K562 (cell line): ENCODE measurements at regions not wholly inside any gene's neighbourhood (a gene's known extent, or its start where the extent isn't known, plus 50 kb on each side); places are given as distances from the start of the nearest gene placed in this dataset.

Experiments used
- ATAC-seq: fragments of 200-7000 bp; cut with Tn5 transposase; 3 replicates; pipeline ENCODE4 v1.9.1; 2020; ENCODE audit warnings: moderate library complexity
- BruUV-seq: library from RNA; stranded (reverse); fragments of 400-500 nt; replicated peaks from 2 replicates; lab custom pipeline; 2021; lab: Mats Ljungman, UMichigan
- CTCF ChIA-PET: fragments of 300-600 bp; formaldehyde crosslinking; extraction: SDS; loops from one replicate; lab custom pipeline; 2021; ENCODE audit warnings: low intra/inter-chr PET ratio; lab: Yijun Ruan, JAX
- POLR2A ChIA-PET: fragments of 300-600, 350-650 bp; sonication (Branson Sonifier 250); formaldehyde crosslinking; extraction: SDS; loops from one replicate; lab custom pipeline; 2021; ENCODE audit warnings: antibody characterized with exemption, inconsistent platforms; lab: Yijun Ruan, JAX
- DNase-seq, 4 experiments: peaks; one replicate each; pipeline versions ENCODE4 v3.0.0 to v3.0.0-alpha.2; 2011 to 2018; ENCODE audit warnings: low spot score in 3 of 4, mixed read lengths in 3 of 4; ENCODE audit errors: extremely low read depth in 1 of 4
- FAIRE-seq: peaks from 2 replicates; lab custom pipeline; 2011; peaks lifted over from hg19 to GRCh38; lab: Jason Lieb, UNC
- H2AFZ ChIP-seq: 2 replicates; pipeline ENCODE4 v1.6.0; 2011; ENCODE audit warnings: low read depth, low read length, control low read depth, inconsistent platforms
- H3K27ac ChIP-seq: fragments of 200-600 bp; 3 replicates; pipeline ENCODE4 v1.8.0; 2011; ENCODE audit warnings: low read depth, mild to moderate bottlenecking, control low read depth, inconsistent platforms, low read length, moderate library complexity, mixed read lengths; ENCODE audit errors: extremely low read depth
- H3K27me3 ChIP-seq, 2 experiments: fragments of 300-600 bp in 1 of 2; 2 replicates in 1 of 2; 3 replicates in 1 of 2; pipeline versions ENCODE4 v1.6.0 to v1.8.0; 2011; ENCODE audit warnings: inconsistent platforms in 2 of 2, low read length in 2 of 2, mild to moderate bottlenecking in 1 of 2, mixed read lengths in 1 of 2, moderate library complexity in 1 of 2; ENCODE audit not compliant: control insufficient read depth in 2 of 2, insufficient read depth in 2 of 2
- H3K36me3 ChIP-seq: fragments of 300-600 bp; 3 replicates; pipeline ENCODE4 v1.8.0; 2011; ENCODE audit warnings: mild to moderate bottlenecking, low read length, inconsistent platforms; ENCODE audit not compliant: control insufficient read depth, insufficient read depth
- H3K4me1 ChIP-seq, 2 experiments: fragments of 200-600 bp in 1 of 2; replicated peaks in 1 of 2; 2 replicates in 1 of 2; 3 replicates in 1 of 2; pipeline versions ENCODE4 v1.5.1 to v1.8.0; 2011; ENCODE audit warnings: inconsistent platforms in 2 of 2, low read length in 2 of 2, mild to moderate bottlenecking in 1 of 2, mixed read lengths in 1 of 2, moderate library complexity in 1 of 2; ENCODE audit not compliant: control insufficient read depth in 2 of 2, insufficient read depth in 2 of 2
- H3K4me2 ChIP-seq: 2 replicates; pipeline ENCODE4 v1.6.1; 2011; ENCODE audit warnings: low read length, control low read depth, inconsistent platforms, mixed read lengths; ENCODE audit not compliant: insufficient read depth
- H3K4me3 ChIP-seq: fragments of 200-600 bp; sonication (generic), shearing (Covaris generic); 2 replicates; pipeline ENCODE4 v1.5.1; 2016; ENCODE audit warnings: control low read depth, inconsistent platforms
- H3K79me2 ChIP-seq: fragments of 200-600 bp; 3 replicates; pipeline ENCODE4 v1.8.0; 2011; ENCODE audit warnings: low read length, inconsistent platforms; ENCODE audit not compliant: control insufficient read depth, insufficient read depth
- H3K9ac ChIP-seq, 2 experiments: 2 replicates each; pipeline versions ENCODE4 v1.6.0 to v1.6.1; 2011; ENCODE audit warnings: low read depth in 2 of 2, low read length in 2 of 2, control low read depth in 1 of 2, inconsistent platforms in 1 of 2, mild to moderate bottlenecking in 1 of 2, mixed read lengths in 1 of 2; ENCODE audit not compliant: insufficient read depth in 1 of 2
- H3K9me1 ChIP-seq: one replicate; pipeline ENCODE4 v1.6.0; 2011; ENCODE audit warnings: inconsistent platforms, mild to moderate bottlenecking, low read length, moderate library complexity; ENCODE audit not compliant: control insufficient read depth, insufficient read depth
- H3K9me3 ChIP-seq: replicated peaks from 2 replicates; pipeline ENCODE4 v1.5.1; 2011; ENCODE audit warnings: low read depth, low read length, inconsistent platforms; ENCODE audit not compliant: control insufficient read depth, insufficient read depth
- H4K20me1 ChIP-seq: replicated peaks from 2 replicates; pipeline ENCODE4 v1.6.1; 2011; ENCODE audit warnings: low read length, inconsistent platforms, mixed read lengths; ENCODE audit not compliant: control insufficient read depth, insufficient read depth
- CREBBP ChIP-seq: IDR thresholded peaks from one replicate; pipeline ENCODE4 v1.6.1; 2012; ENCODE audit warnings: low read depth, mild to moderate bottlenecking, control low read depth, inconsistent platforms, low read length
- CREM ChIP-seq: IDR thresholded peaks from 2 replicates; pipeline ENCODE4 v1.6.1; 2014; ENCODE audit warnings: antibody characterized with exemption, low read depth
- ESRRB ChIP-seq: fragments of 250-450 bp; sonication (Bioruptor Pico); IDR thresholded peaks from 2 replicates; pipeline ENCODE4 v1.5.0; 2020; ENCODE audit warnings: mild to moderate bottlenecking, moderate library complexity, borderline replicate concordance
- GABPB2 ChIP-seq: fragments of 250-450 bp; sonication (Bioruptor Pico); conservative IDR thresholded peaks from 2 replicates; pipeline ENCODE4 v1.5.1; 2021; ENCODE audit warnings: mild to moderate bottlenecking
- MBD2 ChIP-seq: sonication (generic); IDR thresholded peaks from 2 replicates; pipeline ENCODE4 v1.6.1; 2016; ENCODE audit warnings: low read depth, borderline replicate concordance
- PCBP2 ChIP-seq: fragments of 200-400 bp; formaldehyde crosslinking; IDR thresholded peaks from 2 replicates; pipeline ENCODE4 v1.6.1; 2018; ENCODE audit warnings: low read length, low read depth, mild to moderate bottlenecking, moderate library complexity; ENCODE audit not compliant: poor library complexity, severe bottlenecking
- POLR2G ChIP-seq: fragments of 200-400 bp; formaldehyde crosslinking; IDR thresholded peaks from 2 replicates; pipeline ENCODE4 v1.6.1; 2017; ENCODE audit warnings: low read depth, mild to moderate bottlenecking, antibody characterized with exemption, low read length, moderate library complexity
- POU5F1 ChIP-seq: fragments of 150-350 bp; IDR thresholded peaks from 2 replicates; pipeline ENCODE4 v1.6.1; 2014; ENCODE audit warnings: borderline replicate concordance, low read length, low read depth, mild to moderate bottlenecking; ENCODE audit not compliant: partially characterized antibody
- RAD21 ChIP-seq, 2 experiments: fragments of 250-450 bp in 1 of 2; fragments of 450-650 bp in 1 of 2; sonication (Bioruptor Pico) in 1 of 2; formaldehyde crosslinking in 1 of 2; IDR thresholded peaks in 1 of 2; conservative IDR thresholded peaks in 1 of 2; 2 replicates each; pipeline versions ENCODE4 v1.4.0 to v1.8.0; 2020 to 2022; ENCODE audit warnings: mild to moderate bottlenecking in 2 of 2, moderate library complexity in 1 of 2
- SIN3B ChIP-seq: fragments of 450-650 bp; IDR thresholded peaks from 2 replicates; pipeline ENCODE4 v1.6.1; 2017; ENCODE audit warnings: low read depth, mild to moderate bottlenecking, moderate library complexity
- SMAD1 ChIP-seq: fragments of 150-350 bp; IDR thresholded peaks from 2 replicates; pipeline ENCODE4 v1.6.1; 2014; ENCODE audit warnings: low read length, low read depth; ENCODE audit not compliant: partially characterized antibody
- TCFL5 ChIP-seq: fragments of 250-450 bp; sonication (Bioruptor Pico); conservative IDR thresholded peaks from 2 replicates; pipeline ENCODE4 v1.6.1; 2021; ENCODE audit warnings: mild to moderate bottlenecking, moderate library complexity, matching md5 sums
- ZFX ChIP-seq: sonication (generic); formaldehyde crosslinking; IDR thresholded peaks from 2 replicates; pipeline ENCODE4 v1.8.0; 2022; ENCODE audit warnings: mild to moderate bottlenecking, missing genetic modification reagents, moderate library complexity
- ZNF121 ChIP-seq: sonication (generic); formaldehyde crosslinking; conservative IDR thresholded peaks from 2 replicates; pipeline ENCODE4 v1.8.0; 2022; ENCODE audit warnings: missing genetic modification reagents
- ZNF140 ChIP-seq: fragments of 250-450 bp; sonication (Bioruptor Pico); IDR thresholded peaks from 2 replicates; pipeline ENCODE4 v1.8.0; 2021; ENCODE audit warnings: moderate library complexity, mild to moderate bottlenecking, inconsistent platforms
- ZNF778 ChIP-seq: fragments of 450-650 bp; formaldehyde crosslinking; IDR thresholded peaks from 2 replicates; pipeline ENCODE4 v1.4.0; 2020; ENCODE audit warnings: mild to moderate bottlenecking, moderate library complexity
- ZZZ3 ChIP-seq: fragments of 450-650 bp; IDR thresholded peaks from 2 replicates; pipeline ENCODE4 v1.6.1; 2016; ENCODE audit warnings: antibody characterized with exemption, mild to moderate bottlenecking, moderate library complexity
- WGBS: fragments of 100-300 bp; shearing (Covaris generic); methylation state at CpG from one replicate; pipeline ENCODE4 v1.1.6; 2016; ENCODE audit warnings: low coverage, mixed read lengths; ENCODE audit not compliant: insufficient coverage; ENCODE audit errors: missing lambda C conversion rate; 5-methylcytosine and 5-hydroxymethylcytosine counted together
- in situ Hi-C: fragments of 300-500 bp; cut with MboI; formaldehyde crosslinking; loops from 4 replicates; pipeline ENCODE4 v1.15.0; 2018; ENCODE audit warnings: inconsistent platforms, mixed read lengths
- intact Hi-C: fragments of 100-400 bp; cut with micrococcal nuclease; formaldehyde crosslinking; loops from 2 replicates; pipeline ENCODE4 v1.14.2; 2022

DNA sequence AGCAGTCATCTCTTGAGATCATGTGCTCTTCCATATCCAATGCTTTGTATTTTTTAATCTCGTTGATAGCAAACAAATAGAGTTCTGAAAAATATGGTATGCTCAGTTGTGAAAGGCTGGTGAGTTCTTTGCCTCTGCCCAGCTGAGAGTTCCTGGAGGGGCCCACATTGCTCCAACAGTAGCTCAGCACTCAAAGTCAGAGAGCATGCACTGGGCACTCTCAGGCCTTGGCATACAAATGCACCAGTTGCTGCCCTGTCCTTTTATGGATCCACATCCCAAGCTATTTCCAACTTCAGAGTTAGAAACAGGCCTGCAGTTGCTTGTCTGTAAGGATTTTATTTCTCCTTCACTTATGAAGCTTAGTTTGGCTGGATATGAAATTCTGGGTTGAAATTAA lies 181.7 kb upstream of the CHRNA7 start:
- no peaks in the 10 kb centered on the region for H3K4me1 ChIP-seq
- intact Hi-C loops: no loop called here
- H4K20me1 ChIP-seq: no peaks in the 10 kb centered on the region
- TF ChIP-seq CREBBP (no peak), TCFL5 (CRISPR knock-in tag) (no peak), POU5F1 (no peak)
- BruUV-seq: no TSS peak
- no peaks in the 10 kb centered on the region for H3K36me3 ChIP-seq
- H3K9me3 ChIP-seq: no peaks in the 10 kb centered on the region
- WGBS: 0% methylated on average over 1 of the region's 1 CpG
- H3K9me1 ChIP-seq: no peaks in the 10 kb centered on the region
- H3K9ac ChIP-seq: no peak overlapping the region
- peaks cover 0 to 9% of the 10 kb centered on the region in 2 experiments; a peak in 1 of 5 replicates for H3K27me3 ChIP-seq
- no peak overlapping the region for H3K4me3 ChIP-seq
- POLR2A ChIA-PET: no interaction called here
- no peak overlapping the region for H2AFZ ChIP-seq
- no peak for FAIRE-seq
- CTCF ChIA-PET: no interaction called here
- H3K27ac ChIP-seq: no peak overlapping the region
- no peak overlapping the region for H3K4me2 ChIP-seq
- in situ Hi-C loops: no loop called here
- no peak for DNase-seq
- no peak for ATAC-seq
- no peaks in the 10 kb centered on the region for H3K79me2 ChIP-seq

DNA sequence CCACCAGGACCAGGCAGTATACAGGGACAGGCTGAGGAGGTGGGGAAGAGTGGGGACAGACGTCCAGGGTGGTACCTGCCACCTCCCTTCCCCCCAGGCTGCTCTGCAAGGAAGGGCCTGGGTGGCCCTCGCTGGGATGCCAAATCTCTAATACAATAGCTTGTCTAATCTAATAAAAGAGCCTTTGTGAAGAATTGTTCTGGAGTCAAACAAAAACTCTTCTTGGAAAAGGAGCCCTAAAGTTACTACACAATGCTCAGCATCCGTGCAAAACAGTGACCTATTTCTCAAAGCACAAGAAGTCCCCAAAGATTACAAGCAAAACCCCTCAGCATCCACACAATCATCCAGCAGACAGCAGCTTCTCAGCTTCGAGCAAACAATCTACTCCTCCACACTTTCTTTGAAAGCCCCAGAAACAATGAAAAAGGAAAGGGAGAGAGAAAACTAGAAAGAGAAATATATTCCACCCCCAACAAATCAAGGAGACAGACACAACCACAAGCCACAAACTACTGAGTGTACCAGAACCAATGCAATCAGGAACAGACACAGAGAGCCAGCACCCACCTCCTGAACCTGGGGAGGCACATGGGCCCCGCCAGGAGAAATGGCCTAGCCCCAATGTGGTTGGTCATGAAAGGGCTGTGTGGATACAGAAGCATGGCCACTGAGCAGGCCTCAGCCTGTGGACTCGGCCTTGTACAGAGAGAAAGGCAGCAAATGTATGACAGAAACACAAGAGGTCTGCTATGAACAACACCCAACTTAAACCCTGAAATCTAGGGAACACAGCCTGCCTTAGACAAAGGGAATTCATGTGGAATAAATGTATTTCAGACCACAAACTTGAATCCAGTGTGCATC lies 177.1 kb upstream of the CHRNA7 start:
- intact Hi-C loops: no loop called here
- no peak for TF ChIP-seq SIN3B
- no peak for TF ChIP-seq ZNF778 (CRISPR knock-in tag)
- no peak for TF ChIP-seq GABPB2 (CRISPR knock-in tag)
- no peak for TF ChIP-seq RAD21 (CRISPR knock-in tag; conservative IDR thresholded peaks at IDR 0.05 in 1 of 2, IDR thresholded peaks at IDR 0.05 in 1 of 2)
- TF ChIP-seq ZFX (CRISPR knock-in tag): no peak
- no peak for TF ChIP-seq ESRRB (CRISPR knock-in tag)
- TF ChIP-seq POLR2G: no peak
- TF ChIP-seq CREM: no peak
- no peak for TF ChIP-seq SMAD1
- TF ChIP-seq PCBP2: no peak
- no peak for TF ChIP-seq ZNF140
- no peak for TF ChIP-seq ZNF121
- no peak for TF ChIP-seq ZZZ3
- TF ChIP-seq MBD2: no peak

More for the DNA sequence above, 177.1 kb upstream of the CHRNA7 start:
- H3K9ac ChIP-seq: no peak overlapping the region
- no peaks in the 10 kb centered on the region; a peak in 1 of 5 replicates for H3K27me3 ChIP-seq
- H3K4me1 ChIP-seq: no peaks in the 10 kb centered on the region
- no peak overlapping the region for H3K4me3 ChIP-seq
- no peaks in the 10 kb centered on the region for H4K20me1 ChIP-seq
- no peaks in the 10 kb centered on the region for H3K36me3 ChIP-seq
- H3K27ac ChIP-seq: no peak overlapping the region
- ChIA-PET POLR2A (no interaction called here), CTCF (no interaction called here)
- no TSS peak for BruUV-seq
- H3K9me1 ChIP-seq: no peaks in the 10 kb centered on the region
- no peaks in the 10 kb centered on the region for H3K9me3 ChIP-seq
- FAIRE-seq (no peak), ATAC-seq (no peak), DNase-seq (no peak)
- in situ Hi-C loops: no loop called here
- H3K79me2 ChIP-seq: no peaks in the 10 kb centered on the region
- WGBS: 0% methylated on average over 6 of the region's 6 CpGs
- H3K4me2 ChIP-seq: no peak overlapping the region
- H2AFZ ChIP-seq: no peak overlapping the region
